ENCODE measurements at regions not wholly inside any gene's neighbourhood (a gene's known extent, or its start where the extent isn't known, plus 50 kb on each side); places are given as distances from the start of the nearest gene placed in this dataset.

DNA sequence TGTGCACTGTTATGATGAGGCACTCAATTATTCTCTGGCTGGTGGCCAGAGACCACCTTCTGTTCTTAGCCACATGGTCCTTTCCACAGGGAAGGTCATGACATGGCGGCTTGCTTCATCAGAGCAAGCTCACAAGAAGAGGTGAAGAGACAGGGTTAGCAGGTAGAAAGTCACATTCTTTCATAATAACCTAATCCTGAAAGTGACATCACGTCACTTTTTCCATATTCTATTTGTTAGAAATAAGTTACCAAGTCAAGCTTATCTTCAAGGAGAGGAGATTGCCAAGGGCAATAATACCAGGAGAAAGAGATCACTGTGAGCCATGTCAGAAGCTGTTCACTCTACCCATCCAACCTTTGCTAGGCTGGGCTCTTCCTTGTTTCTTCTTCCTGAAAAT is 139.4 kb downstream of the OSR1 start:
- TF ChIP-seq, protein P1, sequence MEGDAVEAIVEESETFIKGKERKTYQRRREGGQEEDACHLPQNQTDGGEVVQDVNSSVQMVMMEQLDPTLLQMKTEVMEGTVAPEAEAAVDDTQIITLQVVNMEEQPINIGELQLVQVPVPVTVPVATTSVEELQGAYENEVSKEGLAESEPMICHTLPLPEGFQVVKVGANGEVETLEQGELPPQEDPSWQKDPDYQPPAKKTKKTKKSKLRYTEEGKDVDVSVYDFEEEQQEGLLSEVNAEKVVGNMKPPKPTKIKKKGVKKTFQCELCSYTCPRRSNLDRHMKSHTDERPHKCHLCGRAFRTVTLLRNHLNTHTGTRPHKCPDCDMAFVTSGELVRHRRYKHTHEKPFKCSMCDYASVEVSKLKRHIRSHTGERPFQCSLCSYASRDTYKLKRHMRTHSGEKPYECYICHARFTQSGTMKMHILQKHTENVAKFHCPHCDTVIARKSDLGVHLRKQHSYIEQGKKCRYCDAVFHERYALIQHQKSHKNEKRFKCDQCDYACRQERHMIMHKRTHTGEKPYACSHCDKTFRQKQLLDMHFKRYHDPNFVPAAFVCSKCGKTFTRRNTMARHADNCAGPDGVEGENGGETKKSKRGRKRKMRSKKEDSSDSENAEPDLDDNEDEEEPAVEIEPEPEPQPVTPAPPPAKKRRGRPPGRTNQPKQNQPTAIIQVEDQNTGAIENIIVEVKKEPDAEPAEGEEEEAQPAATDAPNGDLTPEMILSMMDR (IDR thresholded peaks at IDR 0.05): no peak
- Histone ChIP-seq H3K27ac (no peak overlapping the region), H3K4me1 (no peaks in the 10 kb centered on the region), H3K4me3 (no peak overlapping the region), H3K9me3 (no peaks in the 10 kb centered on the region), H3K36me3 (no peaks in the 10 kb centered on the region), H3K27me3 (no peaks in the 10 kb centered on the region)
- no peak for DNase-seq
- intact Hi-C loops (cut with DNase I; ENCODE audit: low total_unique reads): no loop called here

DNA sequence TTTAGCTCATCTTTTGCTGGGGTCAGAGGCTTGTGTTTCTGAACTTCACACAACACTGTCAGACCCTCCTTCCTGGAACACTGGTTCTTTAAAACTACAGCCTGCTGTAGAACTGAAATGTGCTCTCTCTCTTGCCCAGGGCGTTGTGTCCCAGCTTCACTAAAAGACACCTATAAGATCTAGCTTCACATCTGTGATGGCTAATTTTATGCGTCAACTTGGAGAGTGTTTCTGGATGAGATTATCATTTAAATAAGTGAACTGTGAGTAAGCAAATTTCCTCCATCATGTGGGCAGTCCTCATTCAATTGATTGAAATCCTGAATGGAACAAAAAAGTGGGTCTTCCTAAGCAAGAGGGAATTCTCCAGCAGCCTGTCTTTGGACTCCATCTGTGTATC is 140.3 kb downstream of the OSR1 start:
- no peaks in the 10 kb centered on the region for H3K4me1 ChIP-seq
- H3K27me3 ChIP-seq: no peaks in the 10 kb centered on the region
- H3K4me3 ChIP-seq: no peak overlapping the region
- TF ChIP-seq, protein P1 (IDR thresholded peaks at IDR 0.05): no peak
- TF ChIP-seq POLR2A (IDR thresholded peaks at IDR 0.05): no peak
- intact Hi-C loops (cut with DNase I; ENCODE audit: low total_unique reads): no loop called here
- no peaks in the 10 kb centered on the region for H3K36me3 ChIP-seq
- H3K9me3 ChIP-seq: no peaks in the 10 kb centered on the region
- DNase-seq: no peak
- no peak overlapping the region for H3K27ac ChIP-seq

DNA sequence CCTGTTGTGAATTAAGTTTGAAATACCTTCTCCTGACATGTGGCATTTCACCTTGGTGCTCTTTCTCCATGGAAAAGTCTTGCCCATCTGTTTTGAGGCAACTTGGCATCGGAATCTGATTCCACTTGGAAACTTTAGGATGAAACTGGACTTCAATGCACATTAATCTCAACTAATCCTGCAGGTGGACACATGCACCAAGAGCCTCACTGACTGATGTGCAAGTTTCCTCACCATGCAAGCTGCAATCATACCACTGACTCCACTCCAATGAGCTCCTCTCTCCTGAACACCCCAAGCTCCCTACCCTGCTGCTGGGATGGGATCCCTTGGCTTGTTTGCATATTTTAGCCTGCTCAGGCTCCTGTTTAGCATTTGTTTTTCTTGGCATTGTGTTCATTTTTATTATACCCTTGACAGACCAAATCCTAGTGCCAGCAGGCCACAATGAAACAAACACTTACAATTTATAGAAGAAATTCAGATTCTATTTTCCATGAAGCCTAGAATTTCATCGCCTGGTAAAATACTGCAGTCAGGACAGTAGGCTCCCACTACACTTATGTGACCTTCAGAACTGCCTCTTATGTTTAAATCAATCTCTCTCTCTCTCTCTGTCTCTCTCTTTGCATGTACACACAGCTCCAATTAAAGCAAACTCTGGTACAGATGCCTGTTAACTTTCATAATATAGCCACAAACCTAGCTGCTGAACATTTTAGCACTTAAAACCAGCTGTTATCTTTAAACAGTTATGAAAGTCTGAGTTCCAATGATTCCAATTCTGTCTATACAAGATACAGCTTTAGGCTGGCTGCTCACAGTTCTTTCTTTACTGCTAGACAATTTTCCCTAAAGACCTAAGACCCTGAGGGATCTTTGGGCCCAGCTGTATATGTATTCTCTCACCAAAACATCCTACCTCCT is 141.5 kb downstream of the OSR1 start:
- intact Hi-C loops (cut with DNase I; ENCODE audit: low total_unique reads): no loop called here
- Histone ChIP-seq H3K9me3 (no peaks in the 10 kb centered on the region), H3K36me3 (no peaks in the 10 kb centered on the region), H3K4me1 (no peaks in the 10 kb centered on the region), H3K4me3 (no peak overlapping the region), H3K27ac (no peak overlapping the region), H3K27me3 (no peaks in the 10 kb centered on the region)
- no peak for DNase-seq
- TF ChIP-seq POLR2A (IDR thresholded peaks at IDR 0.05): no peak
- TF ChIP-seq, protein P1 (IDR thresholded peaks at IDR 0.05): no peak

DNA sequence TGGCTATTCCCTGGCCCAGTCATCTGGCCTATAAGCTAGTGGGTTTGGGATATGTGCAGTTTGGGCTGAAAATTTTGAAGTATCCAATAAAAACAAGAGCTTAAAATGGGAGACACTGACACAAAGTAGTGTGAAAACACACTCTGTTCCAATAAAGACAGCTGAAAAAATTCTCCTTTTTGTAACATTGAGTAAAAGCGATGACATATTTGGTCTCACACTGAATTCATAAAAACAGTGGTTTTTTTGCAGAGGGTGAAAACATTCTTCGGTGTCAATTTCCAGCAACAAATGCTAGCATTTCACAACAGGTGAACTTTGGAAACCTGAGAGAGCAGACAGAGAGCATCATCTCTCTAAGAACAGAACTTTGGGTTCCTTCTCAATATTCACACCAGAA is 142.2 kb downstream of the OSR1 start:
- intact Hi-C loops (cut with DNase I; ENCODE audit: low total_unique reads): no loop called here
- H3K9me3 ChIP-seq: no peaks in the 10 kb centered on the region
- no peak overlapping the region for H3K27ac ChIP-seq
- H3K4me1 ChIP-seq: no peaks in the 10 kb centered on the region
- DNase-seq: no peak
- H3K27me3 ChIP-seq: no peaks in the 10 kb centered on the region
- no peak for TF ChIP-seq POLR2A (IDR thresholded peaks at IDR 0.05)
- TF ChIP-seq, protein P1 (IDR thresholded peaks at IDR 0.05): no peak
- H3K4me3 ChIP-seq: no peak overlapping the region
- H3K36me3 ChIP-seq: no peaks in the 10 kb centered on the region

DNA sequence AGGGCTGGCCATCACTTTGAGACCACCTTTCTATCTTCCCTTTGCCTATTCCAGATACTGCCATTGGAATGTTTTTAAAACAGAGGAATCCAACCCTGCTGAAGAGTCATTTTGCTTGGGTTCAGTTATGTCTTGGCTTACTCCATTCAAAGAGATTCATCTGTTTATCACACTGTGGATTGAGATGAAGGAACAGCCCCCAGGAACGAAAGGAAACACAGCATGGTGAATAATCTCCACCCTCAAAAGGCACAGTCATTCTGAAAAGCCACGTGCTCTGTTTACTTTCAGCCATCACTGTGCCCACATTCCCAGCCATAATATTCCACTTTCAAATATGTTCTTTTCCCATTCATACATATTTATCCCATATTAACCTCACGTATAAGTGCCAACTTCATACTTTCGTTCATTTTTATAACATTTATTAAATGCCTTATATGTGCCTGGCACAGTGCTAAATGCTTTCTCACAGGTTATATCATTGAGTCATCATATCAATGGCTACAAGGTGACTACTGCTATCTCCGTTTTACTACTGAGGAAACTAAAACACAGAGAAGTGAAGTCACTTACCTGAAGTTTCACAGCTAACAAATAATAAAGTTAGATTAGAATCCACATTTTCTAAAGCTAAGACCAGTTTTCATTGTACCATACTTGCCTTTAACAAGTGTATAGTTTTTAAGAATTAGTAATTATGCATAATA is 143.6 kb downstream of the OSR1 start:
- no peak for TF ChIP-seq POLR2A (IDR thresholded peaks at IDR 0.05)
- TF ChIP-seq, protein P1 (IDR thresholded peaks at IDR 0.05): no peak
- Histone ChIP-seq H3K9me3 (no peaks in the 10 kb centered on the region), H3K4me3 (no peak overlapping the region), H3K36me3 (no peaks in the 10 kb centered on the region), H3K4me1 (no peaks in the 10 kb centered on the region), H3K27ac (no peak overlapping the region), H3K27me3 (no peaks in the 10 kb centered on the region)
- intact Hi-C loops (cut with DNase I; ENCODE audit: low total_unique reads): no loop called here
- DNase-seq: no peak
